ENCODE measurements at regions not wholly inside any gene's neighbourhood (a gene's known extent, or its start where the extent isn't known, plus 50 kb on each side); places are given as distances from the start of the nearest gene placed in this dataset.
"Not testable (repeated sequence)": the region's sequence is repeated elsewhere in the genome, so short reads cannot be mapped to it uniquely, and the experiment has no call there.

- no peak for TF ChIP-seq CTCF (IDR thresholded peaks at IDR 0.05; ENCODE audit: control extremely low read depth, extremely low read depth, low read depth, missing control alignments)
- DNase-seq (ENCODE audit: extremely low spot score): no peak
- POLR2A ChIA-PET: no interaction called here
- CTCF ChIA-PET: interaction anchor here (1.8 kb wide), 1 partner anchor 19 kb away, joined by 4 read pairs; no protein-coding TSS in a partner anchor
Measured at GRCh38 chr6:6946206-6947155, 161.3 kb upstream of the RREB1 start.

- DNase-seq (ENCODE audit: extremely low spot score): no peak
- ChIA-PET CTCF (no interaction called here), POLR2A (no interaction called here)
- TF ChIP-seq CTCF (IDR thresholded peaks at IDR 0.05; ENCODE audit: control extremely low read depth, extremely low read depth, low read depth, missing control alignments): no peak
Measured at GRCh38 chr6:6950373-6951145, 157.2 kb upstream of the RREB1 start.

DNA sequence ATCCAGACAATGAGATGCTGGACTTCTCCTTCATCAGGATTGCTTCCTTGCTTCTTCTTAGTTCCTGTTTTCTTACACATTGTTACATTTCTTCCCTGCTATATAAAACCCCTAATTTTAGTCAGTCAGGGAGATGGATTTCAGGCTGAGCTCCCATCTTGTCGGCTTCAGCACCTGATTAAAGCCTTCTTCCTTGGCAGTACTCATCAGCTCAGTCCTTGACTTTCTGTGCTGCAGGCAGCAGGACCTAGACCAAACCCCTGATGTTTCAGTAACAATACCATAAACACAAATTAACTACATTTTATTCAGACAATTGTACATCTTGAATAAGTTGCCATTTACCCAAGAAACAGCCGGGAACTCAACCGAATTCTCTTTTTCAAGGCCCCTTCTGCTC lies 156.4 kb upstream of the RREB1 start:
- no peak for DNase-seq (ENCODE audit: extremely low spot score)
- POLR2A ChIA-PET: no interaction called here
- CTCF ChIA-PET: no interaction called here
- no peak for TF ChIP-seq CTCF (IDR thresholded peaks at IDR 0.05; ENCODE audit: control extremely low read depth, extremely low read depth, low read depth, missing control alignments)

GRCh38 chr6:6952484-6952883 lies 155.3 kb upstream of the RREB1 start:
- no peak for DNase-seq (ENCODE audit: extremely low spot score)

GRCh38 chr6:6952927-6953326 lies 154.8 kb upstream of the RREB1 start:
- CTCF ChIA-PET: interaction anchor here (0.8 to 0.9 kb wide), 2 partner anchors 12 to 96 kb away, joined by 3 read pairs; no protein-coding TSS in a partner anchor
- POLR2A ChIA-PET; DNase-seq (ENCODE audit: extremely low spot score): not testable (repeated sequence)

More at GRCh38 chr6:6952484-6952883, 155.3 kb upstream of the RREB1 start:
- ChIA-PET CTCF (no interaction called here), POLR2A (no interaction called here)
- no peak for TF ChIP-seq CTCF (IDR thresholded peaks at IDR 0.05; ENCODE audit: control extremely low read depth, extremely low read depth, low read depth, missing control alignments)

DNA sequence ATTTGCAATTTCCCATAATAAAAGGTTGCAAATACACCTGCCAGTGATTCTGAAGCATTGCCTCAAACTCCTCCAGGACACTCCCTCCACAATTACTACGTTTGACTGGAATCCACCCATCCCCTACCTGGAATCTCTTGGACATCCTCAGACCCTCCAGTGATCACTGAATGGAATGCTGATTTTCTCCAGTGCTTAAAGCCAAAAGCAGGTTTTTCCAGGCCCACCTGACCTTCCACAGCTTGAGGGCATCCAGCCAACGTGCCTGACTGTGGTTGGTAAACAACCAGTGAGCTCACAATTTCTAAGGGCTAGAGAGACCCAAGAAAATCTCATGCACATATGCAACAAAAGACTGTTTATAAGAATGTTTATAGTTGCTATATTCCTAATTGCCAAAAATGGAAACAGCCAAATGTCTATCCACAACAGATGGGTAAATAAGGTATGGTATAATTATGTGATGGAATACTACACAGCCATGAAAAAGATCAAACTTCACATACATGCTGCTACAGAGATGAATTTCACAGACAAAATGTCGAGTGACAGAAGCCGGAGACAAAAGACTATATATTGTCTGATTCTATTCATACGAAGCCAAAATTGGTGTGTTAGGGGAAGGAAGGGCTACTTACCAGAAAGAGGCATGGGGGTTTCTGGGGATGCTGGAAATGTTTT lies 147.1 kb upstream of the RREB1 start:
- no peak for DNase-seq (ENCODE audit: extremely low spot score)
- POLR2A ChIA-PET: no interaction called here
- CTCF ChIA-PET: no interaction called here

More for the DNA sequence above, 147.1 kb upstream of the RREB1 start:
- no peak for TF ChIP-seq CTCF (IDR thresholded peaks at IDR 0.05; ENCODE audit: control extremely low read depth, extremely low read depth, low read depth, missing control alignments)
